ENCODE measurements at regions not wholly inside any gene's neighbourhood (a gene's known extent, or its start where the extent isn't known, plus 50 kb on each side); places are given as distances from the start of the nearest gene placed in this dataset.

- no peaks in the 10 kb centered on the region for H3K36me3 ChIP-seq (ENCODE audit: control insufficient read depth in 2 of 2, extremely low read depth in 1 of 2, insufficient read depth in 2 of 2, low read length in 2 of 2)
- H3K9me3 ChIP-seq (replicated peaks; ENCODE audit: control insufficient read depth, insufficient read depth, low read length), result peaks cover 5% of the 10 kb centered on the region
- no peaks in the 10 kb centered on the region for H3K9me1 ChIP-seq (replicated peaks; ENCODE audit: control insufficient read depth, extremely low read depth, insufficient read depth, low read length)
- DNase-seq (ENCODE audit: low read depth, low spot score), result no peak
- no peak overlapping the region for H3K4me3 ChIP-seq (replicated peaks in 1 of 3; ENCODE audit: insufficient read depth in 1 of 3, low read depth in 1 of 3, low read length in 3 of 3)
- intact Hi-C loops (cut with micrococcal nuclease) (no loop called here), dilution Hi-C loops (cut with MboI; ENCODE audit: extremely low pct_ligation_motif_present, low sequenced_read_pairs) (no loop called here)
- no peaks in the 10 kb centered on the region for H3K79me2 ChIP-seq (ENCODE audit: control insufficient read depth, insufficient read depth, low read length)
- no peak overlapping the region for H3K9ac ChIP-seq (replicated peaks; ENCODE audit: extremely low read depth, insufficient read depth, low read length)
- H3K27me3 ChIP-seq (ENCODE audit: control insufficient read depth in 2 of 2, insufficient read depth in 2 of 2, low read length in 2 of 2), result no peaks in the 10 kb centered on the region
- H3K4me1 ChIP-seq (ENCODE audit: control insufficient read depth, extremely low read depth, insufficient read depth, low read length), result no peaks in the 10 kb centered on the region
- no peaks in the 10 kb centered on the region for H4K20me1 ChIP-seq (replicated peaks; ENCODE audit: control insufficient read depth, extremely low read depth, insufficient read depth, low read length)
- no peak overlapping the region for H3K27ac ChIP-seq (ENCODE audit: insufficient read depth, low read depth, low read length)
- POLR2A ChIA-PET, result no interaction called here
- no peak overlapping the region for H3K4me2 ChIP-seq (ENCODE audit: insufficient read depth, low read length)
- FAIRE-seq, result no peak
- CTCF ChIA-PET, result no interaction called here
- TF ChIP-seq EZH2 (IDR thresholded peaks at IDR 0.05; ENCODE audit: borderline replicate concordance, low read depth, low read length, severe bottlenecking) (no peak), JUN (IDR thresholded peaks at IDR 0.05; ENCODE audit: borderline replicate concordance, insufficient read depth, insufficient read length, low read depth) (no peak), MAX (IDR thresholded peaks at IDR 0.05; ENCODE audit: insufficient read depth, insufficient read length) (no peak), POLR2A (IDR thresholded peaks at IDR 0.05; ENCODE audit: low read depth, low read length) (no peak), FOS (IDR thresholded peaks at IDR 0.05; ENCODE audit: borderline replicate concordance, insufficient read depth, low read length) (no peak), CTCF (IDR thresholded peaks at IDR 0.05; ENCODE audit: extremely low read depth in 1 of 2, insufficient read depth in 1 of 2, low read depth in 1 of 2, low read length in 2 of 2) (no peak), MYC (IDR thresholded peaks at IDR 0.05; ENCODE audit: low read depth, low read length) (no peak), POLR2AphosphoS5 (IDR thresholded peaks at IDR 0.05; ENCODE audit: insufficient read depth, low read depth, low read length) (no peak), GATA2 (IDR thresholded peaks at IDR 0.05; ENCODE audit: insufficient read depth, insufficient read length, low read depth, low read length) (no peak)
- BruUV-seq (replicated peaks), result no TSS peak
- no peak overlapping the region for H2AFZ ChIP-seq (ENCODE audit: low read depth, low read length)
These were observed 484.3 kb upstream of the SGCG start for GRCh38 chr13:22696433-22696832.

Data from endothelial cell of umbilical vein (primary cell).